ENCODE measurements at regions not wholly inside any gene's neighbourhood (a gene's known extent, or its start where the extent isn't known, plus 50 kb on each side); places are given as distances from the start of the nearest gene placed in this dataset.
"Not testable (repeated sequence)": the region's sequence is repeated elsewhere in the genome, so short reads cannot be mapped to it uniquely, and the experiment has no call there.

GRCh38 chr15:92763459-92763858, 107.9 kb upstream of the FAM174B start:
- no peaks in the 10 kb centered on the region for H3K9me3 ChIP-seq
- no peak overlapping the region for H3K4me3 ChIP-seq
- no peak for TF ChIP-seq CTCF (IDR thresholded peaks at IDR 0.05)
- DNase-seq (ENCODE audit: low spot score in 2 of 2): no peak
- H3K4me1 ChIP-seq: no peaks in the 10 kb centered on the region
- intact Hi-C loops (cut with DNase I): no loop called here
- no peaks in the 10 kb centered on the region for H3K36me3 ChIP-seq
- H3K27me3 ChIP-seq: no peaks in the 10 kb centered on the region
- H3K27ac ChIP-seq: no peak overlapping the region

- H3K27ac ChIP-seq; H3K27me3 ChIP-seq; intact Hi-C loops (cut with DNase I): not testable (repeated sequence)
Observed at GRCh38 chr15:92768131-92768530, 112.6 kb upstream of the FAM174B start.

GRCh38 chr15:92770641-92771040, 115.1 kb upstream of the FAM174B start:
- Histone ChIP-seq H3K27me3 (no peaks in the 10 kb centered on the region), H3K9me3 (no peaks in the 10 kb centered on the region), H3K27ac (no peak overlapping the region), H3K4me3 (no peak overlapping the region), H3K36me3 (no peaks in the 10 kb centered on the region), H3K4me1 (no peaks in the 10 kb centered on the region)
- intact Hi-C loops (cut with DNase I): no loop called here
- TF ChIP-seq CTCF (IDR thresholded peaks at IDR 0.05): no peak
- DNase-seq (ENCODE audit: low spot score in 2 of 2): no peak

More at GRCh38 chr15:92768131-92768530, 112.6 kb upstream of the FAM174B start:
- H3K36me3 ChIP-seq; H3K9me3 ChIP-seq; DNase-seq (ENCODE audit: low spot score in 2 of 2); H3K4me1 ChIP-seq; H3K4me3 ChIP-seq: not testable (repeated sequence)

GRCh38 chr15:92772061-92772460, 116.5 kb upstream of the FAM174B start:
- Histone ChIP-seq H3K4me1 (no peaks in the 10 kb centered on the region), H3K4me3 (no peak overlapping the region), H3K36me3 (no peaks in the 10 kb centered on the region), H3K9me3 (no peaks in the 10 kb centered on the region), H3K27ac (no peak overlapping the region), H3K27me3 (no peaks in the 10 kb centered on the region)
- TF ChIP-seq CTCF (IDR thresholded peaks at IDR 0.05): no peak
- DNase-seq (ENCODE audit: low spot score in 2 of 2): no peak
- intact Hi-C loops (cut with DNase I): no loop called here

- intact Hi-C loops (cut with DNase I): no loop called here
- no peak for TF ChIP-seq CTCF (IDR thresholded peaks at IDR 0.05)
- Histone ChIP-seq H3K36me3 (no peaks in the 10 kb centered on the region), H3K4me1 (no peaks in the 10 kb centered on the region), H3K9me3 (no peaks in the 10 kb centered on the region), H3K27me3 (no peaks in the 10 kb centered on the region), H3K27ac (no peak overlapping the region), H3K4me3 (no peak overlapping the region)
- no peak for DNase-seq (ENCODE audit: low spot score in 2 of 2)
Observed at GRCh38 chr15:92772626-92773244, 117.2 kb upstream of the FAM174B start.

- intact Hi-C loops (cut with DNase I): no loop called here
- no peak for DNase-seq (ENCODE audit: low spot score in 2 of 2)
Observed at GRCh38 chr15:92773340-92773739, 117.8 kb upstream of the FAM174B start.

More at GRCh38 chr15:92773340-92773739, 117.8 kb upstream of the FAM174B start:
- H3K9me3 ChIP-seq: no peaks in the 10 kb centered on the region
- no peaks in the 10 kb centered on the region for H3K4me1 ChIP-seq
- H3K4me3 ChIP-seq: no peak overlapping the region
- H3K27me3 ChIP-seq: no peaks in the 10 kb centered on the region
- H3K27ac ChIP-seq: no peak overlapping the region
- no peak for TF ChIP-seq CTCF (IDR thresholded peaks at IDR 0.05)
- no peaks in the 10 kb centered on the region for H3K36me3 ChIP-seq

All from ascending aorta (tissue), 2 donors.